GM21447 (cell line): ENCODE measurements at regions not wholly inside any gene's neighbourhood (a gene's known extent, or its start where the extent isn't known, plus 50 kb on each side); places are given as distances from the start of the nearest gene placed in this dataset.
"Not testable (repeated sequence)": the region's sequence is repeated elsewhere in the genome, so short reads cannot be mapped to it uniquely, and the experiment has no call there.

ENCODE experiments used
- ATAC-seq: cut with Tn5 transposase; IDR thresholded peaks from one replicate; pipeline ENCODE4 v1.9.1; 2021; ENCODE audit not compliant: unreplicated experiment

GRCh38 chr12:28059668-28060067 is 87.1 kb upstream of the PTHLH start:
- ATAC-seq, result no peak

- no peak for ATAC-seq
Measured at GRCh38 chr12:28060871-28061270, 88.3 kb upstream of the PTHLH start.

- ATAC-seq, result no peak
Measured at GRCh38 chr12:28063355-28063880, 90.9 kb upstream of the PTHLH start.

- no peak for ATAC-seq
Measured at GRCh38 chr12:28065374-28065773, 92.8 kb upstream of the PTHLH start.

GRCh38 chr12:28065889-28066630 is 93.5 kb upstream of the PTHLH start:
- no peak for ATAC-seq

GRCh38 chr12:28066879-28067278 is 94.3 kb upstream of the PTHLH start:
- no peak for ATAC-seq

- no peak for ATAC-seq
Measured at GRCh38 chr12:28068467-28068866, 95.9 kb upstream of the PTHLH start.

GRCh38 chr12:28079539-28079938 is 107.0 kb upstream of the PTHLH start:
- ATAC-seq, result no peak

GRCh38 chr12:28082096-28082495 is 108.2 kb upstream of the CCDC91 start:
- ATAC-seq, result no peak

GRCh38 chr12:28083840-28084678 is 106.2 kb upstream of the CCDC91 start:
- ATAC-seq, result no peak

- ATAC-seq, result peak; percentile 79
Measured at GRCh38 chr12:28086521-28087155, 103.6 kb upstream of the CCDC91 start.

- no peak for ATAC-seq
Measured at GRCh38 chr12:28088566-28089272, 101.5 kb upstream of the CCDC91 start.

GRCh38 chr12:28089338-28089737 is 100.9 kb upstream of the CCDC91 start:
- ATAC-seq, result no peak

GRCh38 chr12:28090835-28091234 is 99.4 kb upstream of the CCDC91 start:
- no peak for ATAC-seq

GRCh38 chr12:28092396-28092795 is 97.9 kb upstream of the CCDC91 start:
- ATAC-seq, result no peak

- ATAC-seq, result no peak
Measured at GRCh38 chr12:28096649-28097048, 93.6 kb upstream of the CCDC91 start.

GRCh38 chr12:28097221-28097620 is 93.0 kb upstream of the CCDC91 start:
- ATAC-seq, result no peak

- not testable (repeated sequence) for ATAC-seq
Measured at GRCh38 chr12:28099245-28099644, 91.0 kb upstream of the CCDC91 start.

- ATAC-seq, result no peak
Measured at GRCh38 chr12:28099871-28100270, 90.4 kb upstream of the CCDC91 start.

GRCh38 chr12:28100717-28101116 is 89.5 kb upstream of the CCDC91 start:
- ATAC-seq, result no peak

- ATAC-seq, result no peak
Measured at GRCh38 chr12:28104316-28104715, 85.9 kb upstream of the CCDC91 start.
